ENCODE measurements at regions not wholly inside any gene's neighbourhood (a gene's known extent, or its start where the extent isn't known, plus 50 kb on each side); places are given as distances from the start of the nearest gene placed in this dataset.

GRCh38 chr3:36063992-36064391, 316.3 kb upstream of the STAC start:
- no peak for ATAC-seq
- no peak for TF ChIP-seq RARB (CRISPR knock-in tag; IDR thresholded peaks at IDR 0.05)

- TF ChIP-seq PPARA (CRISPR knock-in tag; IDR thresholded peaks at IDR 0.05; ENCODE audit: borderline replicate concordance) = no peak
- TF ChIP-seq ZFP3 (CRISPR knock-in tag; IDR thresholded peaks at IDR 0.05) = no peak
- TF ChIP-seq CSDC2 (CRISPR knock-in tag; IDR thresholded peaks at IDR 0.05) = no peak
- TF ChIP-seq TOX (CRISPR knock-in tag; IDR thresholded peaks at IDR 0.05; ENCODE audit: borderline replicate concordance) = no peak
- no peak for TF ChIP-seq TCF4 (CRISPR knock-in tag; IDR thresholded peaks at IDR 0.05; ENCODE audit: borderline replicate concordance)
- TF ChIP-seq ZC3H10 (CRISPR knock-in tag; IDR thresholded peaks at IDR 0.05) = no peak
- no peak for TF ChIP-seq ISL1 (CRISPR knock-in tag; IDR thresholded peaks at IDR 0.05)
- TF ChIP-seq, protein P1, sequence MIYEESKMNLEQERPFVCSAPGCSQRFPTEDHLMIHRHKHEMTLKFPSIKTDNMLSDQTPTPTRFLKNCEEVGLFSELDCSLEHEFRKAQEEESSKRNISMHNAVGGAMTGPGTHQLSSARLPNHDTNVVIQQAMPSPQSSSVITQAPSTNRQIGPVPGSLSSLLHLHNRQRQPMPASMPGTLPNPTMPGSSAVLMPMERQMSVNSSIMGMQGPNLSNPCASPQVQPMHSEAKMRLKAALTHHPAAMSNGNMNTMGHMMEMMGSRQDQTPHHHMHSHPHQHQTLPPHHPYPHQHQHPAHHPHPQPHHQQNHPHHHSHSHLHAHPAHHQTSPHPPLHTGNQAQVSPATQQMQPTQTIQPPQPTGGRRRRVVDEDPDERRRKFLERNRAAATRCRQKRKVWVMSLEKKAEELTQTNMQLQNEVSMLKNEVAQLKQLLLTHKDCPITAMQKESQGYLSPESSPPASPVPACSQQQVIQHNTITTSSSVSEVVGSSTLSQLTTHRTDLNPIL (CRISPR knock-in tag; IDR thresholded peaks at IDR 0.05; ENCODE audit: low read depth) = no peak
- no peak for TF ChIP-seq ZNF565 (CRISPR knock-in tag; conservative IDR thresholded peaks at IDR 0.05; ENCODE audit: low read depth)
- TF ChIP-seq ESRRG (CRISPR knock-in tag; IDR thresholded peaks at IDR 0.05) = no peak
- TF ChIP-seq CSRNP3 (CRISPR knock-in tag; IDR thresholded peaks at IDR 0.05) = no peak
- TF ChIP-seq, protein P2, sequence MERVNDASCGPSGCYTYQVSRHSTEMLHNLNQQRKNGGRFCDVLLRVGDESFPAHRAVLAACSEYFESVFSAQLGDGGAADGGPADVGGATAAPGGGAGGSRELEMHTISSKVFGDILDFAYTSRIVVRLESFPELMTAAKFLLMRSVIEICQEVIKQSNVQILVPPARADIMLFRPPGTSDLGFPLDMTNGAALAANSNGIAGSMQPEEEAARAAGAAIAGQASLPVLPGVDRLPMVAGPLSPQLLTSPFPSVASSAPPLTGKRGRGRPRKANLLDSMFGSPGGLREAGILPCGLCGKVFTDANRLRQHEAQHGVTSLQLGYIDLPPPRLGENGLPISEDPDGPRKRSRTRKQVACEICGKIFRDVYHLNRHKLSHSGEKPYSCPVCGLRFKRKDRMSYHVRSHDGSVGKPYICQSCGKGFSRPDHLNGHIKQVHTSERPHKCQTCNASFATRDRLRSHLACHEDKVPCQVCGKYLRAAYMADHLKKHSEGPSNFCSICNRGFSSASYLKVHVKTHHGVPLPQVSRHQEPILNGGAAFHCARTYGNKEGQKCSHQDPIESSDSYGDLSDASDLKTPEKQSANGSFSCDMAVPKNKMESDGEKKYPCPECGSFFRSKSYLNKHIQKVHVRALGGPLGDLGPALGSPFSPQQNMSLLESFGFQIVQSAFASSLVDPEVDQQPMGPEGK (CRISPR knock-in tag; IDR thresholded peaks at IDR 0.05; ENCODE audit: borderline replicate concordance) = no peak
- TF ChIP-seq ARNTL (CRISPR knock-in tag; IDR thresholded peaks at IDR 0.05; ENCODE audit: borderline replicate concordance, low read depth) = no peak
- TF ChIP-seq GLIS3 (CRISPR knock-in tag; IDR thresholded peaks at IDR 0.05) = no peak
- TF ChIP-seq, protein P3, sequence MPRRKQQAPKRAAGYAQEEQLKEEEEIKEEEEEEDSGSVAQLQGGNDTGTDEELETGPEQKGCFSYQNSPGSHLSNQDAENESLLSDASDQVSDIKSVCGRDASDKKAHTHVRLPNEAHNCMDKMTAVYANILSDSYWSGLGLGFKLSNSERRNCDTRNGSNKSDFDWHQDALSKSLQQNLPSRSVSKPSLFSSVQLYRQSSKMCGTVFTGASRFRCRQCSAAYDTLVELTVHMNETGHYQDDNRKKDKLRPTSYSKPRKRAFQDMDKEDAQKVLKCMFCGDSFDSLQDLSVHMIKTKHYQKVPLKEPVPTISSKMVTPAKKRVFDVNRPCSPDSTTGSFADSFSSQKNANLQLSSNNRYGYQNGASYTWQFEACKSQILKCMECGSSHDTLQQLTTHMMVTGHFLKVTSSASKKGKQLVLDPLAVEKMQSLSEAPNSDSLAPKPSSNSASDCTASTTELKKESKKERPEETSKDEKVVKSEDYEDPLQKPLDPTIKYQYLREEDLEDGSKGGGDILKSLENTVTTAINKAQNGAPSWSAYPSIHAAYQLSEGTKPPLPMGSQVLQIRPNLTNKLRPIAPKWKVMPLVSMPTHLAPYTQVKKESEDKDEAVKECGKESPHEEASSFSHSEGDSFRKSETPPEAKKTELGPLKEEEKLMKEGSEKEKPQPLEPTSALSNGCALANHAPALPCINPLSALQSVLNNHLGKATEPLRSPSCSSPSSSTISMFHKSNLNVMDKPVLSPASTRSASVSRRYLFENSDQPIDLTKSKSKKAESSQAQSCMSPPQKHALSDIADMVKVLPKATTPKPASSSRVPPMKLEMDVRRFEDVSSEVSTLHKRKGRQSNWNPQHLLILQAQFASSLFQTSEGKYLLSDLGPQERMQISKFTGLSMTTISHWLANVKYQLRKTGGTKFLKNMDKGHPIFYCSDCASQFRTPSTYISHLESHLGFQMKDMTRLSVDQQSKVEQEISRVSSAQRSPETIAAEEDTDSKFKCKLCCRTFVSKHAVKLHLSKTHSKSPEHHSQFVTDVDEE (CRISPR knock-in tag; IDR thresholded peaks at IDR 0.05) = no peak
- no peak for TF ChIP-seq RARB (CRISPR knock-in tag; IDR thresholded peaks at IDR 0.05)
- TF ChIP-seq ZFP30 (CRISPR knock-in tag; IDR thresholded peaks at IDR 0.05) = no peak
- no peak for ATAC-seq
Measured at GRCh38 chr3:36065321-36065720, 315.0 kb upstream of the STAC start.

- no peak for ATAC-seq
- TF ChIP-seq, protein P2 (CRISPR knock-in tag; IDR thresholded peaks at IDR 0.05; ENCODE audit: borderline replicate concordance) = no peak
- no peak for TF ChIP-seq ESRRG (CRISPR knock-in tag; IDR thresholded peaks at IDR 0.05)
Measured at GRCh38 chr3:36075491-36075890, 304.8 kb upstream of the STAC start.

- ATAC-seq = no peak
- TF ChIP-seq ZFP30 (CRISPR knock-in tag; IDR thresholded peaks at IDR 0.05) (no peak), ESRRG (CRISPR knock-in tag; IDR thresholded peaks at IDR 0.05) (no peak), RARB (CRISPR knock-in tag; IDR thresholded peaks at IDR 0.05) (no peak), ZNF565 (CRISPR knock-in tag; conservative IDR thresholded peaks at IDR 0.05; ENCODE audit: low read depth) (no peak), TCF4 (CRISPR knock-in tag; IDR thresholded peaks at IDR 0.05; ENCODE audit: borderline replicate concordance) (no peak), OSR1 (CRISPR knock-in tag; IDR thresholded peaks at IDR 0.05) (no peak), BACH2 (CRISPR knock-in tag; IDR thresholded peaks at IDR 0.05; ENCODE audit: borderline replicate concordance) (no peak), GLIS3 (CRISPR knock-in tag; IDR thresholded peaks at IDR 0.05) (no peak), ARNTL (CRISPR knock-in tag; IDR thresholded peaks at IDR 0.05; ENCODE audit: borderline replicate concordance, low read depth) (no peak), PPARA (CRISPR knock-in tag; IDR thresholded peaks at IDR 0.05; ENCODE audit: borderline replicate concordance) (no peak), ZNF70 (CRISPR knock-in tag; IDR thresholded peaks at IDR 0.05) (no peak), ZFP3 (CRISPR knock-in tag; IDR thresholded peaks at IDR 0.05) (no peak), ZNF8 (CRISPR knock-in tag; IDR thresholded peaks at IDR 0.05) (no peak), ZC3H10 (CRISPR knock-in tag; IDR thresholded peaks at IDR 0.05) (no peak), SNAI2 (CRISPR knock-in tag; IDR thresholded peaks at IDR 0.05) (no peak)
- TF ChIP-seq, protein P2 (CRISPR knock-in tag; IDR thresholded peaks at IDR 0.05; ENCODE audit: borderline replicate concordance) = no peak
- TF ChIP-seq, protein P1 (CRISPR knock-in tag; IDR thresholded peaks at IDR 0.05; ENCODE audit: low read depth) = no peak
Measured at GRCh38 chr3:36077320-36077719, 303.0 kb upstream of the STAC start.
